ENCODE measurements at regions not wholly inside any gene's neighbourhood (a gene's known extent, or its start where the extent isn't known, plus 50 kb on each side); places are given as distances from the start of the nearest gene placed in this dataset.

- no peak for TF ChIP-seq CTCF (IDR thresholded peaks at IDR 0.05; ENCODE audit: poor library complexity)
- no peak for TF ChIP-seq EZH2 (IDR thresholded peaks at IDR 0.05; ENCODE audit: borderline replicate concordance)
- TF ChIP-seq EZH2phosphoT487 (IDR thresholded peaks at IDR 0.05; ENCODE audit: low read depth, severe bottlenecking, unreplicated experiment) = no peak
Measured at GRCh38 chr4:30181918-30182317, 538.3 kb upstream of the PCDH7 start.

Measured in hepatocyte (in vitro differentiated cells).